DMS153 treated with DMSO at 0.1 percent for 48 hours (cell line): ENCODE measurements at regions not wholly inside any gene's neighbourhood (a gene's known extent, or its start where the extent isn't known, plus 50 kb on each side); places are given as distances from the start of the nearest gene placed in this dataset.

Experiments
- DNase-seq: peaks from one replicate; lab custom pipeline; 2025; ENCODE audit not compliant: unreplicated experiment; lab: John Stamatoyannopoulos, UW

DNA sequence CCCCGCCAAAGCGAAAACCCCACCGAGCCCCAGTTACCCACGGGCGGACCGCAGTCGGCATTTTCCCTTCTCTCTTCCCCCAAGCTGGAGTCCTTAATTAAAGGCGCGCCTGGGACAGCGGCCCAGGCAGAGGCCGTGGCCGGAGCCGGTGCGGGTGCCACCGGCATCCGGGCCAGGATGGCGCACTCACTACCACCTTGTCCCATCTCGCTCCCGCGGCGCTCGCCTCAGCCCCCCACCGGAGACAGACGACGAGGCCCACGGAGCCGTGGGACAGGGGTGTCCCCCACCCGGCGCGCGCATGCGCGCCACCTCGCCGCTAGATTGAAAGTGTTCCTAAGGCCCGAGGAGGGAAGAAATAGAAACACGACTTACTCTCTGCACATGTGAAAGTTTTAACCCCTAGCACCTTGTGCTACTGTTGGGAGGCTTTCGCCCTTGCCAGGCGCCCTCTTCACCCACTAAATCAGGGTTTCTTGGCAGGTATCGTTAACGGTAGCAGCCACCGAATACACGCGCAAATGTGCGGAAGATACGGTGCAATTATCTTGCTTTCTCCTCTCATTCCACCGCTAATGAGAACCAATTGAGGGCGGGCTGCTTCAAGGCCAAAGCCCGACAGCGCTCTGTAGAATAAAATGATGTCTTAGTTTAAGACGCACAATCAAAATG lies 64.3 kb upstream of the CCDC160 start:
- DNase-seq, result no peak

DNA sequence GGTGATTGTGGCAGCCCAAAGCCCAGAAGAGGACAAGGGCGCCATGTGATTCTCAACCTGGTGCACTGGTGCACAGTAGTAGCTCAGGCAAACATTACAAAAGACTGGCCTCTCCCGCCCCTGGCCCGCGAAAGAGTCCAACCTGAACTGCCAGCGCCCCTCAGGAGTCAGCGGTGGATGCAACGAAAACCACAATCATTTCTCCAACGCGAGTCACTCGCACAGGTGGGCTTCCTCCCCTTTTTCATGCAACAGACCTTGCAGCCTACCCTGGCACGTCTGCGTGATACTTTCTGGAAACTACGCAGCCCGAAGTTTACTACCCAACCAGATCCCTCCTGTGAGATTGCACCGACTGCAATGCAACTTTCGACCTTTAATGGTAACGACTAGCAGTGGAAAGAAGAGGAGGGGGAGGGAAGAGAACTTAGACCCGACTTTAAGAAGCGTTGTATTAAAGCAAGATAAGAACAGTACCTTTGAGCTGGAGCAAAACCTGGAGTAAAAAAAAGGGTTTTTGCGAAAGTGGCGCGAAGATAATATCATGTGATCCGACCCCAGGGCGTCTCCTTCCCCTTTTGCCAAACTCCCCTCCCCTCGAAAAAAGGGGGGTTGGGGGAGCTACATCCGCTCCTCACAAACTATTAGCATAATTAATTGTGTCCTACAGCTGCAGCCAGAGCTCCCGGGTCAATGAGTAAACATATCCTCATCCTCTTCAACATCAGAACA lies 63.3 kb upstream of the CCDC160 start:
- no peak for DNase-seq

DNA sequence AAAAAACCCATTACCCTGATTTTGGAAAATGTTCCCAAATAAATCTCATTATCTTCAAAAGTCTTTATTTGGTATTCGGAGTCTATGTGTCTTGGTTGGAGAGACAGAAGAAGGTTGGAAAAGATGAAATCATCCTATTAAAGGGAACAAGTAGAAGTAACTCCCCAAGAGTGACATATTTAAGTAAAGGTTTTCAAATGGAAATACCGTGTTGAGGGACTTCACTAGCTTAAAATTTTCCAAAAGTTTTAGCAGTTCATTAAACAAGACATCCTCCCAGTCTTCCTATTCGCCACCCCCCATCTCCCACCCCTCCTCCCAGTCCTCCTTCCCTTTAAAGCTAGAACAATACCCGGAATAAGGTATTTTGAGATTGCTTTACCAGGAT lies 62.7 kb upstream of the CCDC160 start:
- DNase-seq, result no peak

DNA sequence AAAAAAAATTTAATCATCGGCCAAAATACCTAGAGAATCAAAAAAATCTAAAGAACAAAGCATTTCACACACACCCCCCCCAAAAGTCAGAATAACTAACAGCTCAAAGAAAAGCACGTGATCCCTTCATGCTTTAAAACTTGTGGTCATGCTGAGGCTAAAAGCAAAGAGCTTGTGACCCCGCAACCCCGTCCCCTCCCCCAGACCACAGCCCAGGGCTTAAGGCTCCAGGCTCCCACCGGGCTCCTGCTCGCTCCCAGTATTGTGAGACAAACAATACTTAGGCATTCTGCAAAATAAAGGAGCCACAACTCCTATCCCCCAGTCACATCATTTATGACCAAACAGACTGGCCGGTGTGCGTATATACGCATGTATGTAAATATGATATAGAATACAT lies 62.1 kb upstream of the CCDC160 start:
- DNase-seq, result no peak

DNA sequence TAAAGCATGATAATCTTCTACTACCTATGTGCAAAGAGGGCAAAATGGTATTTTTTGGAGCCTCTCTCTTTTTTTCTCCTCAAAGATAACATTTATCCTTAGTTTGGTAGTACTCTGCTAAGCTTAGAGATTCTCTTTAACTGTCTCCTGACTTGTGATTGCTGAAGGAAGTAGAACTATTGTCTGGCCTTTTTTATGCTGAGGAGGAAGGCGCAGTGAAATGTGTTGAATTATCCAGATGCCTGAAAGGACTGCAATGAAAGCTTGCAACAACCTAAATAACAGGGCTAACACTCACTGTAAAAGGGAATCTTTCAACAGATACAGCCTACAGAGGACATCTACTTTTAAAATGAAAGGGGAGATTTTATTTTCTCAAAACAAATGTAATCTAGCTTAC lies 59.5 kb upstream of the CCDC160 start:
- DNase-seq, result no peak

DNA sequence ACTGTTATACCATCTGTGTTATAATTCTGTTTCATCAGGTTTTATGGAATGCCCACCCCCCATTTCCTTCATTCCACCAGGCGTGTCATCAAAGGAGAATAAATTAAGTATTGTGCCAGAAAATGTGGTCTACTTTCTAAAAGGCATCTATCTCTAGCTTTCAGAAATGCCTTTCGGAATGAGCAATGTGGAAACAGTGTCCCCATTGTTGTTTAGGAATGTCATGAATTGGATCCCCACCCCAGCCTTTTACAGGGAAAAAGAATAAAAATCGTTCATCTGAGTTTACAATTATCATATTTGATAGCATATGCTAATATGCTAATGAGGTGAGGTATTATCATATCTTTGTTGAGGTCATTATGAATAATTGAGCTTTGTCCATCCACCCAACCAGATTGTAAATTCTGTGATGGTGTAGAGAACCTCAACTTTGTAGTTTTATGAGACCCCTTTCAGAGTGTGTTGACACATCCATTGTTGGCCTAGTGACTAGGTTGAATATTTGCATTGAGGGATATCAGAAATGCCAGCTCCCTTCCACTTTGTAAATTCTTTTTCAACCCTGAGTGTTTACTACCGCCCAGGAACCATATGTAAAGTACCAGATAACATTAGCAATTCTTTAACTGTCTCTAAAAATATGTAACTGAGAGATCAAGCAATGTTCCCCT lies 56.2 kb upstream of the CCDC160 start:
- no peak for DNase-seq

DNA sequence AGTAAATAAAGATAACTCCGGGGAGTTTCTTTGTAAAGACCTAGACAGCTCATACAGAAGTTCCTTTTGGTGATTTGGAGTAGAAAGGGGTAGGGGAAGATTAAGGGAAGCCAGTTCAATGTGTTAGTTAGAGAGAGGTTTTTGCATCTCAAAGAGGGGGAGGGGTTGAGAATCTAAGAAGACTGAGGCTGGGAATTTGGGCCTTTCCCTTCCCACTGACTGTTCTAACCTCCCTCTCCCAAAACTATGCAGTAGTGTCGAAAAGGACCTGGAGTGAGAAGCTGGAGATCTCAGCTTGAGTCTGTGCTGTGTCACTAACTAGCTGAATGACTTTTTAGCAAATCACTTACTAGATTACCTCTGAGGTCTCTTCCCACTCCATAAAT lies 55.7 kb upstream of the CCDC160 start:
- no peak for DNase-seq

DNA sequence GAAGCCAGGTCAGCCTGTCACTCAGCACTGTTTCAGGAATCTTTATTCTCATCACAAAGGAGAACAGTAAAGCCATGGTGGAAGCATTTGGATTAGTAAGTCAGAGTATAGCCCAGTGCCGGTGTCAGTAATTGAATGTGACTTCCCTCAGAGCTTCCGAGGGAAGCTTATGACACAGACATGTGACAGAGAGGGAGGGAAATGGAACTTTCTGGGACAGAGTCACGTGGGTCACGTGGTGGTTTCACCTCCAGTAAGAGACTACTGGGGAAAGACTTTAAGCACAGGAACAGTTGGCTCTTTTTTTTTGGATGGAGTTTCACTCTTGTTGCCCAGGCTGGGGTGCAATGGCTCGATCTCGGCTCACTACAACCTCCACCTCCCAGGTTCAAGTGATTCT lies 53.3 kb upstream of the CCDC160 start:
- DNase-seq, result no peak

DNA sequence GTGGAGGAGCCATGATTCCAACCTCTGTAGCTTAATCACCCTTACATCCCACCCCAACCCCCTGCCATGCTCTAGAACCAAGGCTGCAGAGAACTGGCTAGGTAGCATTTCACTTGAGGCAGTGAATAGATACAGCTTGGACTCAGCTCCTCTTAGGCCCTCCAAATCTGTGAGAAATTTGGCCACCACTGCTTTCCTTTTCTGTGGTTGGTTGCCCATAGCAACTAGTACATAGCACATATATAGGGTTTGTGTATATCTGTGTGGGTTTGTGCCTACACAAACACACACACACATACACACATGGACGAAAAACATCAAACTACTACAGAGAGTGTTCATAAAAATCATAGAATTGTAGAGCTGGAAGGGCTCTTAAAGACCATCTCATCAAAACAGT lies 52.0 kb upstream of the CCDC160 start:
- DNase-seq, result no peak

DNA sequence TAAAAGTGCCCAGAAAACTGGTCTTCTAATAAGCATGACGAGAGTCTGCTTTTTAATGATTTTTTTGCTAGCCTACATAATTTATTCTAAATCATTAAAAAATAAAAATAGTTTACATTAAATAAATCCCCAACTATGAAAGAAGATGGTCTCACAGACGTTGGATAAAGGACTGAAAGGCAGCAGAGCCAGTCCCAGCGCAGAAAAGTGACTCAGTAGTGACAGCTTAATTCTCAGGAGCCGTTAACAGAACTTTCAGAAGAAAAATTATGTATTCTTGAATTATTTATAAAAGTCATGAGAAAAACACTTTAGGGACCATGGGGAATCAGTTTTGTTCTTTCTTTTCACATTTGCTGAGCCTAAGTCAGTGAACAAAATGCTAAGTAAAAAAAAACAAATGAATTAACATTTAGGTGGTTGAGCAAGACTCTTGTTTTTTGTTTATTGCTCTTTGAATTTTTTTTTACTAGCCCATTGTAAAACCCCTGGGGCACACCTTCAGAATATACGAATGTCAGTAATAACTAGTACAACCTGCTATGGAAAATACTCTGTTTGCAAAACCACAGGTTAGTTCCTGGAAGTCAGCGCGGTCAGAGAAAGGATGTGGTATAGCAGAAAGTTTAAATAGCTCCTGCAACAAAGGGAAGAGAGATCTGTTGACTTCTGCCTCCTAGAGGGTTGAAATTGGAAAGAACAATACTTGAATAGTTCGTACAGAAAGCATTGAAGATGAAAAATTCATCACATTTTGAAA lies 50.4 kb upstream of the CCDC160 start:
- DNase-seq, result no peak
